ENCODE measurements at regions not wholly inside any gene's neighbourhood (a gene's known extent, or its start where the extent isn't known, plus 50 kb on each side); places are given as distances from the start of the nearest gene placed in this dataset.

DNA sequence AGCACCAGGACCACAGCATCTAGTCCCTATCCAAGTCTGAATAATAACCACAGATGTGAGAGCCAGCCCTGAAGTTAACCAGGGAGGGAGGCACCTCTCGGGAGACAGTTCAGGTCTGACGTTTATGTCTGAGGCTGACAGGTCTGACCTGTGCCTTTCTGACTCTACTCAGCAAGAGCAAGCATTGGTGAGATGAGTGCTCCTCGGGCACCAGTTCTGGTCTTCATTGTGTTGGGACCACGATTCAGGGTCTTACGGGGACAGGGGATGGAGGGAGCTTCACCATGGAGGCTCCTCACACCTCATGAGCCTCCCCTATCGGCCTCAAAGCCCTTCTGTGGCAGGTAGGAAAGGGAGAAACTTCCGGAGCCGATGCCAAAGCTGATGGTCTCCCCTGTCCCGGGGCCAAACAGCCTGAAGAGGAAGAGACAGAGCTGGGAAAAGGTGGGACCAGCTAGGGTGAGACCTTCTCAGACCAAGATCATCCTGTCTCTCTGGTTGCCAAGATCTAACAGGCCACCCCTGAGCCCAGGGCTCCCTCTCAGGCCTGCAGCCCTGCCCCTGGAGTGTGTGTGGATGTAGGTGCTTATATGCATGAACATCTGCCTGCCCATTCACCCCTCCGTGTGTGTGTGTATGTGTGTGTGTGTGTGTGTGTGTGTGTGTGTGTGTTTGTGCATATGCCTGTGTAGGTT is 170.5 kb downstream of the VEGFA start:
- in situ Hi-C loops (cut with HindIII; ENCODE audit: low pct_unique_long_range_greater_than_20kb, low sequenced_read_pairs) = no loop called here
- no peak for DNase-seq (ENCODE audit: low read depth, low spot score)

- in situ Hi-C loops (cut with HindIII; ENCODE audit: low pct_unique_long_range_greater_than_20kb, low sequenced_read_pairs) = no loop called here
- no peak for DNase-seq (ENCODE audit: low read depth, low spot score)
Observed at GRCh38 chr6:43940071-43940392, 170.0 kb downstream of the VEGFA start.

- no peak for DNase-seq (ENCODE audit: low read depth, low spot score)
Observed at GRCh38 chr6:43939281-43940070, 169.5 kb downstream of the VEGFA start.

DNA sequence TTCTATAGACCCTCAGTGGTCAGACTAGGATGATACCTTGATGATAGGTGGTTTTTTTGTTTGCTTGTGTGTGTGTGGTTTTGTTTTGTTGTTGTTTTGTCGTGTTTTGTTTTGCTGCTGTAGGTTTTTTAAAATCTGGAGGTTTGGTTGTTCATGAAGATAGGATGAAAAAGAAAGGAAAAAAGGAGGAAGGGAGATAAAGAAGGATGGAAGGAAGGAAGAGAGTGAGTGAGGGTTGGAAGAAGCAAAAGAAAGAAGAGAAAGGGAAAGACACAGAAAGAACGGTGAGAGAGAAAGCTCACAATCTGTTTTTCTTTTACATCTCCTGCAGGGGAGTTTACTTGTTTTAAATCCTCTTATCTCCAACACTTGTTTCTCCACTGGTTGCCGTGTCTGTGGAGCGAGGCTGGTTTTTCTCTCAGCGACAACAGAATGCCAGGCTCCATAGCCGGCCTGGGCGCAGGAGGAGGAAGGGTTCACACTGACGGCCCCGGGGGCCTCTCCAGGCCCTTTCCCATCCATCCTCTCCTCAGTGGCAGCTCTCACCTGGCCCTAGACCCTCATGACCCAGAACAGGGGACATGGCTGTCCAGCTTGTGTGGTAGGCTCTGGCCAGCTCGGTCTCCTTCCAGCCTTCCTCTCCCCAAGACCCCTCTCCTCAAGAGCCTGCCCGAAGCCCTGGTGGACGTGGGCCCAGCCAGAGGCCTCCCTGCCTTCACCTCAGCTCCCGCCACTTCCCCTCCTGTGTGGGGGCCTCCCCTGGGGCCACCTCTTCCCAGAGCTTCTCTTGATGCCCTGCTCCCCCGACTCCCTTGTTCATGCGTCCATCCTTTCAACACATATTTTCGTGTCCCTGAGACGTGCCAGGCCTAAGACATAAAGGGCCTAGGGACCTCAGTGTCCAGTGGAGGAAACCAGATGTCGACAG is 168.4 kb downstream of the VEGFA start:
- DNase-seq (ENCODE audit: low read depth, low spot score) = no peak
- in situ Hi-C loops (cut with HindIII; ENCODE audit: low pct_unique_long_range_greater_than_20kb, low sequenced_read_pairs) = no loop called here

More at GRCh38 chr6:43939281-43940070, 169.5 kb downstream of the VEGFA start:
- in situ Hi-C loops (cut with HindIII; ENCODE audit: low pct_unique_long_range_greater_than_20kb, low sequenced_read_pairs) = no loop called here

- in situ Hi-C loops (cut with HindIII; ENCODE audit: low pct_unique_long_range_greater_than_20kb, low sequenced_read_pairs) = no loop called here
- DNase-seq (ENCODE audit: low read depth, low spot score) = no peak
Observed at GRCh38 chr6:43937236-43938177, 167.5 kb downstream of the VEGFA start.

DNA sequence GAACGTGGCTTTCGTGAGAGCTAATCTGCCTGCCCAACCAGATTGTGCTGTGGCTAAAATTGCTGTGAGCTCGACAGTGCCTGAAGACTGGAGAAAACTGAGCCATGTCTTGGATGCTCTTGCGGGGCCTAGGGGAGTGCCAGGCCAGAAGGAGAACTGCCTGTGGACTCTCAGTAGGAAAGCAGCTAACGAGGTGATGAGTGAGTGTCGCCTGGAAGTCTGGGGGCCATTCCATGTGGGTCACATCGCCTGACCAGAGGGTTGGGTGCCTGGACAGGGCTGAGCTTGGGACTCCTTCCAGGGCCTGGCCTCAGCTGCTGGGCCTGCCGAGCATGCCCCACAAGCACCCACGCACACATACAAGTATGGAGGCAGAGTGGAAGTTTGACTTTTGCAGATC is 166.5 kb downstream of the VEGFA start:
- in situ Hi-C loops (cut with HindIII; ENCODE audit: low pct_unique_long_range_greater_than_20kb, low sequenced_read_pairs) = no loop called here
- no peak for DNase-seq (ENCODE audit: low read depth, low spot score)

- in situ Hi-C loops (cut with HindIII; ENCODE audit: low pct_unique_long_range_greater_than_20kb, low sequenced_read_pairs) = no loop called here
Observed at GRCh38 chr6:43935921-43936439, 166.0 kb downstream of the VEGFA start.

GRCh38 chr6:43934803-43935602 is 165.0 kb downstream of the VEGFA start:
- no peak for DNase-seq (ENCODE audit: low read depth, low spot score)
- in situ Hi-C loops (cut with HindIII; ENCODE audit: low pct_unique_long_range_greater_than_20kb, low sequenced_read_pairs) = no loop called here

More at GRCh38 chr6:43935921-43936439, 166.0 kb downstream of the VEGFA start:
- no peak for DNase-seq (ENCODE audit: low read depth, low spot score)

- DNase-seq (ENCODE audit: low read depth, low spot score) = no peak
- in situ Hi-C loops (cut with HindIII; ENCODE audit: low pct_unique_long_range_greater_than_20kb, low sequenced_read_pairs) = no loop called here
Observed at GRCh38 chr6:43934183-43934802, 164.3 kb downstream of the VEGFA start.

DNA sequence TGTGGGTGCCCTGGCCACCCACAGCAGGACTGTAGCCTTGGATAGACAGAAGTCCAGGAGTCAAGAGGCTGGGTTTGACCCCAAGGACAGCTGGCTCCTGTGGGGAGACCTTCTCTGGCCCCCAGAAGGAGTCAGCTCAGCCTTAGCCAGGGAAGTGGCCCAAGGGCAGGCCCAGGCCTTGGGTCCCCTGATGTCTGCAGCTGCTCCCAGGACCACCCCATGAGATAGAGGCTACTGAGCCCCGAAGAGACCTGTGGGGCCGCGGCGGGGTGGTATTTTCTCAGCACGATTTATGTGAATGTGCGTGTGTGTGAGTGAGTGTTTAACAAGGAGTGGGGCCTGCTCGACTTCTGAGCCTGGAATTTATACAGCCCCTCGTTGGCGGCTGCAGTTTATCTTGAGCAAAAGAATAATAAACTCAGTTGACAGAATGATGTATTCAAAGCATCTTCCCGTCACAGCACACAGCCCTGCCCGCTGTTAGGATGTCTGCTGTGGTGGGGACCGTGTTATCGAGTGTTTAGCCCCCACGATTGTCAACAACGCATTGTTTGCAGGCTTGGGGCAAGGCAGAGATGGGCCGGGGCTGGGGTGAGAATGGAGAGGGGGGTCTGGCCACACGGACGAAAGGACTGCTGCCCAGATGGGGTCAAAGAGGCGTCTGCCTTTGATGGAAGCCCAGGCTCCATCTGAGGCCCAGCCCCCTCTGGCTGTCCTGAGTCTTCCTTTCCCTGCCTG is 163.3 kb downstream of the VEGFA start:
- in situ Hi-C loops (cut with HindIII; ENCODE audit: low pct_unique_long_range_greater_than_20kb, low sequenced_read_pairs) = no loop called here

GRCh38 chr6:43932259-43933147 is 162.5 kb downstream of the VEGFA start:
- in situ Hi-C loops (cut with HindIII; ENCODE audit: low pct_unique_long_range_greater_than_20kb, low sequenced_read_pairs) = no loop called here
- DNase-seq (ENCODE audit: low read depth, low spot score) = no peak

More for the DNA sequence above, 163.3 kb downstream of the VEGFA start:
- DNase-seq (ENCODE audit: low read depth, low spot score) = no peak

DNA sequence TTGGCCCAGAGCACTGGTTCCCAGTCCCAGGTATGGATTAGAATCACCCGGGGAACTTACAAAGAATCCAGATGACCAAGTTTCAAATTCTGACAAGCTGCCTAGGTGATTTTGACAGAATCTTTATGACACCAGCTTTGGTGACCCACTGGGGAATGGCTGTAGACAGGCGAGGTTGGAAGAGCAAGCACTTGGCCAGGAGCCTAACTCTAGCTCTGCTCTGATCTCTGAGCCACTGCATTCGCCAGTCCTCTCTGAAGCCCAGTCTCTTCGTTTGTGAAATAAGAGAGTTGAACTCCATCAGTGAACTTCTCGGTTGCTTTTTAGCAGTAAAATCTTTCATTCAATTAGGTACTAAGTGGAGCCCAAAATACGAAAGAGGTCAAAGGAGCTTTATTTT is 161.2 kb downstream of the VEGFA start:
- no peak for DNase-seq (ENCODE audit: low read depth, low spot score)
- in situ Hi-C loops (cut with HindIII; ENCODE audit: low pct_unique_long_range_greater_than_20kb, low sequenced_read_pairs) = no loop called here

GRCh38 chr6:43930440-43931154 is 160.6 kb downstream of the VEGFA start:
- DNase-seq (ENCODE audit: low read depth, low spot score) = no peak
- in situ Hi-C loops (cut with HindIII; ENCODE audit: low pct_unique_long_range_greater_than_20kb, low sequenced_read_pairs) = no loop called here

DNA sequence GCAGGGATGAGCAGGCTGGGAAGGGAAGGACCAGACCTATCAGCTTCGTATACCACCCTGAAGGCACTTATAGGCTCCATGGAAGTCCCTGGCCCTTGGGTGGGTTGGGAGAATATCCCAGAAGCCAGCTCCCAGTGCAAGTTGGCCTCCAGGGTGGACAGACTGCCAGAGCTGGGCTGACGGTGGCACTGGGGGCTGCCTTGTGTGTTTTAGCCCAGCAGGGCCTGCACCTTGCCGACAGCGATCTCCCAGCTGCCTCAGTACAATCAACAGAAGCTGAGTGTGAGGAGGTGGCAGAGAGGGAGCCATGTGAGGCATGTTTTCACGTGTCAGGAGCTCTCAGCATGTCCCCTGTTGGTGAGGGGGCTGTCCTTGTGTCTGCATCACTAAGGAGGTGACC is 159.5 kb downstream of the VEGFA start:
- no peak for DNase-seq (ENCODE audit: low read depth, low spot score)
- in situ Hi-C loops (cut with HindIII; ENCODE audit: low pct_unique_long_range_greater_than_20kb, low sequenced_read_pairs) = no loop called here

All from SK-MEL-5 (cell line).